Stimulated activated CD8-positive, alpha-beta memory T cell treated with anti-CD3 and anti-CD28 coated beads, Interleukin-2, amount 100 ng/mL, for 48 hours (primary cell): ENCODE measurements at regions not wholly inside any gene's neighbourhood (a gene's known extent, or its start where the extent isn't known, plus 50 kb on each side); places are given as distances from the start of the nearest gene placed in this dataset.

Experiments
- DNase-seq, 2 donors: peaks; one replicate each; pipeline ENCODE4 v3.0.0-alpha.2; 2020; ENCODE audit warnings: low read depth in 2 of 2

- DNase-seq: no peak
Measured at GRCh38 chr5:118778941-118779340, 209.4 kb downstream of the DTWD2 start.

- DNase-seq: no peak
Measured at GRCh38 chr5:118777189-118777736, 211.1 kb downstream of the DTWD2 start.

- no peak for DNase-seq
Measured at GRCh38 chr5:118776755-118777154, 211.6 kb downstream of the DTWD2 start.

GRCh38 chr5:118775790-118776499 lies 212.4 kb downstream of the DTWD2 start:
- DNase-seq: no peak

- no peak for DNase-seq
Measured at GRCh38 chr5:118768607-118769175, 219.7 kb downstream of the DTWD2 start.

GRCh38 chr5:118762291-118762690 lies 226.1 kb downstream of the DTWD2 start:
- DNase-seq: no peak

- no peak for DNase-seq
Measured at GRCh38 chr5:118761814-118762213, 226.5 kb downstream of the DTWD2 start.

GRCh38 chr5:118752969-118753368 lies 235.4 kb downstream of the DTWD2 start:
- no peak for DNase-seq

GRCh38 chr5:118736396-118736795 lies 252.0 kb downstream of the DTWD2 start:
- DNase-seq: no peak

GRCh38 chr5:118733394-118733793 lies 255.0 kb downstream of the DTWD2 start:
- DNase-seq: no peak

GRCh38 chr5:118728191-118728590 lies 260.2 kb downstream of the DTWD2 start:
- no peak for DNase-seq

GRCh38 chr5:118726891-118727290 lies 261.5 kb downstream of the DTWD2 start:
- DNase-seq: no peak

- DNase-seq: no peak
Measured at GRCh38 chr5:118723021-118723338, 265.4 kb downstream of the DTWD2 start.

GRCh38 chr5:118722122-118723020 lies 266.0 kb downstream of the DTWD2 start:
- DNase-seq: no peak

- DNase-seq: no peak
Measured at GRCh38 chr5:118711727-118712126, 276.6 kb downstream of the DTWD2 start.

- DNase-seq: no peak
Measured at GRCh38 chr5:118705959-118706667, 282.2 kb downstream of the DTWD2 start.

- DNase-seq: no peak
Measured at GRCh38 chr5:118703241-118703640, 285.1 kb downstream of the DTWD2 start.

- no peak for DNase-seq
Measured at GRCh38 chr5:118701791-118702190, 286.6 kb downstream of the DTWD2 start.

GRCh38 chr5:118700510-118700909 lies 287.8 kb downstream of the DTWD2 start:
- DNase-seq: no peak

- DNase-seq: no peak
Measured at GRCh38 chr5:118698774-118699173, 289.6 kb downstream of the DTWD2 start.

GRCh38 chr5:118696076-118696475 lies 292.3 kb downstream of the DTWD2 start:
- DNase-seq: no peak

GRCh38 chr5:118692811-118693342 lies 295.5 kb downstream of the DTWD2 start:
- no peak for DNase-seq
